ENCODE measurements at regions not wholly inside any gene's neighbourhood (a gene's known extent, or its start where the extent isn't known, plus 50 kb on each side); places are given as distances from the start of the nearest gene placed in this dataset.

- intact Hi-C loops (cut with micrococcal nuclease): loop anchor here (1.0 to 5.0 kb wide), 4 partner anchors 21 to 1696 kb away; a partner anchor contains a TSS
Measured at GRCh38 chr6:26195924-26196845, 109.0 kb downstream of the HFE start.

DNA sequence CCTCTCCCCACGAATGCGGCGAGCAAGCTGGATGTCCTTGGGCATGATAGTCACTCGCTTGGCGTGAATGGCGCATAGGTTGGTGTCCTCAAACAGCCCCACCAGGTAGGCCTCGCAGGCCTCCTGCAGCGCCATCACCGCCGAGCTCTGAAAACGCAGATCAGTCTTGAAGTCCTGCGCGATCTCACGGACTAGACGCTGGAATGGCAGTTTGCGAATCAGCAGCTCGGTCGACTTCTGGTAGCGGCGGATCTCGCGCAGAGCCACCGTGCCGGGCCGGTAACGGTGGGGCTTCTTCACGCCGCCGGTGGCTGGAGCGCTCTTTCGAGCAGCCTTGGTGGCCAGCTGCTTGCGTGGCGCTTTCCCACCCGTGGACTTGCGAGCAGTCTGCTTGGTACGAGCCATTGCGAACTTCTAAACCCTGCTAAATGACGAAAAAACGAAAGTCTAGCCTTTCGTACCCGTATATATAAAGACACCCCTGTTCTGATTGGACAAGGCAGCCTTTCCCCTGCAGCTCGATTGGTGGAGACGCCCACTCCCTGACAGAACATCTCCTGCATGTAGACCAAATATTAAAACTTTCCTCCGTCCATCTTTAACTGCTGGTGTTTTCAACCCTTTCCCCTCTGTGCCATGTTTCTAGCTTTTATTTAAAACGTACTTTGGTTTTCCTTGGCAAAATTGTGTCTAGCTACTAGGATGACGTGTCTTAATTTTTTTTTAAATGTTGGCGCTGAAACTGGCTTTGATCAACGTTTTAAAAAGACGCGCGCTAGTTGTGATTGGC lies 109.8 kb downstream of the HFE start:
- intact Hi-C loops (cut with micrococcal nuclease): loop anchor here (5.0 kb wide), 3 partner anchors 1640 to 1695 kb away; a partner anchor contains a TSS

GRCh38 chr6:26197636-26197932 lies 110.4 kb downstream of the HFE start:
- intact Hi-C loops (cut with micrococcal nuclease): loop anchor here (5.0 kb wide), 3 partner anchors 1640 to 1695 kb away; a partner anchor contains a TSS

DNA sequence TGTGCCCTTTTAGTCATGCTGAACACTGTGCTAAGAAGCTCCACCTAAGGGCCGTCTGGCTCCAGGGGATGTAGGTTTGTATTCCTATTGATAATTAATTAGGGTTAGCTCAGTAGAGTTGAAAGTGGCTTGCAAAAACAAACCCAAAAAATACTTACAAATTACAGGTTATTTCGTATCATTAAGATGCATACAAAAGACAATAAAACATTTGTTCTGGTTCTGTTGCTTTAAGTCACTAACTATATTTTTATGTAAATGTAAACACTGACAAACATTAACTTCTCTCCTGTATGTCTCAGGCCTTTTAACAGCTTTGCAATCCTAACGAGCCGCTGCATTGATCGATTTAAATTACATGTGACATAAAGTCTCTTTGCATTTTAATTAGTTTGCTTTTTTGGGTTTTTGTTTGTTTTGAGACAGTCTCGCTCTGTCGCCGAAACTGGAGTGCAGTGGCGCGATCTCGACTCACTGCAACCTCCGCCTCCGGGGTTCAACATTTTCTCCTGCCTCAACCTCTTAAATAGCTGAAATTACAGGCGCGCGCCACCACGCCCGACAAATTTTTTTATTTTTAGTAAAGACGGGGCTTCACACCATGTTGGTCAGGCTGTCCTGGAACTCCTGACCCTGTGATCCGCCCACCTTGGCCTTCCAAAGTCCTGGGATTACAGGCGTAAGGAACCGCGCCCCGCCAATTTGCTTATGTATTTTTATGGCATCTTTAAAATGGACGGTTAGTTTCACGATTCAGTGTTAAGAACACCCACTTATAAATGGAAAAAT lies 110.9 kb downstream of the HFE start:
- intact Hi-C loops (cut with micrococcal nuclease): loop anchor here (2.0 to 5.0 kb wide), 5 partner anchors 165 to 1694 kb away; a partner anchor contains a TSS

- intact Hi-C loops (cut with micrococcal nuclease): loop anchor here (1.0 to 5.0 kb wide), 12 partner anchors 9 to 1694 kb away; a partner anchor contains a TSS
Measured at GRCh38 chr6:26198722-26199056, 111.5 kb downstream of the HFE start.

DNA sequence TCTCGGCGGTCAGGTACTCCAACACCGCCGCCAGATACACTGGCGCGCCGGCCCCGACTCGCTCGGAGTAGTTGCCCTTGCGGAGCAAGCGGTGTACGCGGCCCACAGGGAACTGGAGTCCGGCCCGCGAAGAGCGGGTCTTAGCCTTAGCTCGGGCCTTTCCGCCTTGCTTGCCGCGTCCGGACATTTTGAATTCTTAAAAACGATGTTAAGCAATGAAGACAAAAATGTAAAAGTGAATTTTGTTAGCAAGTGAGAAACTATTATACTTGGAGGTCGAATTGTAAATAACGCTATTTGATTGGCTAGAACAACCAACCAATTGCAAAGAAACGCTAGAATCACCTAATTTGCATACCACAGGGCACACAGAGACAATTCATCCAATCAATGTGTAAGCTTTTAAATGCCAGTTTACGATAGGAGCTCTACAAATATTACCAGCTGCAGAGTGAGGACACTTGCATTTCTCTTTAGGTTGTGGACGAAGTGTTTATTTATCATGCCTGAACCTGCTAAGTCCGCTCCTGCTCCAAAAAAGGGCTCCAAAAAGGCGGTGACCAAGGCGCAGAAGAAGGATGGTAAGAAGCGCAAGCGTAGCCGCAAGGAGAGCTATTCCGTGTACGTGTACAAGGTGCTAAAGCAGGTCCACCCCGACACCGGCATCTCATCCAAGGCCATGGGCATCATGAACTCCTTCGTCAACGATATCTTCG lies 112.0 kb downstream of the HFE start:
- intact Hi-C loops (cut with micrococcal nuclease): loop anchor here (1.0 to 5.0 kb wide), 12 partner anchors 10 to 1693 kb away; a partner anchor contains a TSS

- intact Hi-C loops (cut with micrococcal nuclease): loop anchor here (1.0 to 5.0 kb wide), 12 partner anchors 11 to 1692 kb away; a partner anchor contains a TSS
Measured at GRCh38 chr6:26199773-26200764, 112.8 kb downstream of the HFE start.

DNA sequence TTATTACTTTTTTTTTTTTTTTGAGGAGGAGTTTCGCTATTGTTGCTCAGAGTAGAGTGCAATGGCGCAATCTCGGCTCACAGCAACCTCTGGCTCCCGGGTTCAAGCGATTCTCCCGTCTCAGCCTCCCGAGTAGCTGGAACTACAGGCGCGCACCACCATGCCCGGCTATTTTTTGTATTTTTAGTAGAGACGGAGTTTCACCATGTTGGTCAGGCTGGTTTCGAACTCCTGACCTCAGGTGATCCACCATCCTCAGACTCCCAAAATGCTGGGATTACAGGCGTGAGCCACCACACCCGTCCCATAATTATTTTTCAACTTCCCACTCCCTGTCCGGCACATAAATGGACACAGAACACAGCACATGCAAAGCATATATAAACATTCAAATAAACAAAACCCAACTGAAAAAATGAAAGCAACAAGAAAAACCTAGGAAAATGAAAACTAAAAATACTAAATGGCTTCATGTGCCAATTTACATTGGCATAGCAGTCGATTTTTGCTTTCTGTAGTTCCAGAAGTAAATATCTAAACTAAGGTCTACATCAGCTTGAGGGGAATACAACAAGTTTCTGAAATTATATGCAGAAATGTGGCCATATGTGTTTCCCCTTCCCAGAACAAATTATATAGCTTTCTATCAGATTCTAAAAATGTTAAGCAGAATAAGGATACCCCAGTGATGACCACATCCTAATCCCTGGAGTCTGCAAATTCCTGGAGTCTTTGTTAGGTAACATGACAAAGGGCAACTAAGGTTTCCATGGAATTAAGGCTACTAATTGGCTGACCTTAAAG lies 113.9 kb downstream of the HFE start:
- intact Hi-C loops (cut with micrococcal nuclease): no loop called here

GRCh38 chr6:26202201-26202611 lies 115.0 kb downstream of the HFE start:
- intact Hi-C loops (cut with micrococcal nuclease): no loop called here

DNA sequence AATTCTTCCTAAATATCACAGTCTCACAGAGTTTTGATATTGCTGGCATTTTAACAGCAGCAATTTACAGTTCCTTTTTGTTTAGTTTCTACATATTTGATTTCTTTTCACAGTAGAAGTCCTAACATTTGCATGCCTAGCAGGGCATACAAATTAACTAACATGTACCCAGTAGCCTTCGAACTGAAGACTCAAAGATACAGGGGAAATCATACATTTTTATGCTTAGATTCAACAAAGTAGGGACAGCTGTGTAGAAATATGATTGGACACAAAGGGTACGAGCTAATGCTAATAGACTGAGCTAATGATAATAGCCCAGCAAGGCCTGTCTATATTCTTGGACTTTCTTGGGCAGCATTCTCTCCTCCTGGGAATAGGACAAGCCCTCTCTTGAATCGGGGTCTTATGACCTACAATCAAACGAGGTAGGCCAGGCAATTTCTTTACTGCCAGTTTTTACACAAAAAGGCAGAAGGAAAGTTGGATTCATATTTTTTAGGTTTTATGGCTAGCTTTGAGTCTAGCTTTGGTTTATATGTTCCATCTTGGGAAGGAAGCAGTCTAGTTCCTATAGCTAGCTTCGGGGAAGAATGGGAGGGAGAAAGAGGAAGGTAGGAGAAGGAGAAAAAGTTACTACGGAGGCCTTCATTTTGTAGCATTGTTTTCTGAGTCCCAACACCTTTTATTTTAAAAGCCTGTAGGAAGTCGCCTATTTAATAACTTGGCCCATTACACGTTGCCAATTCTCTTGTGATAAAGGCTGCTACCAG lies 115.8 kb downstream of the HFE start:
- intact Hi-C loops (cut with micrococcal nuclease): no loop called here

DNA sequence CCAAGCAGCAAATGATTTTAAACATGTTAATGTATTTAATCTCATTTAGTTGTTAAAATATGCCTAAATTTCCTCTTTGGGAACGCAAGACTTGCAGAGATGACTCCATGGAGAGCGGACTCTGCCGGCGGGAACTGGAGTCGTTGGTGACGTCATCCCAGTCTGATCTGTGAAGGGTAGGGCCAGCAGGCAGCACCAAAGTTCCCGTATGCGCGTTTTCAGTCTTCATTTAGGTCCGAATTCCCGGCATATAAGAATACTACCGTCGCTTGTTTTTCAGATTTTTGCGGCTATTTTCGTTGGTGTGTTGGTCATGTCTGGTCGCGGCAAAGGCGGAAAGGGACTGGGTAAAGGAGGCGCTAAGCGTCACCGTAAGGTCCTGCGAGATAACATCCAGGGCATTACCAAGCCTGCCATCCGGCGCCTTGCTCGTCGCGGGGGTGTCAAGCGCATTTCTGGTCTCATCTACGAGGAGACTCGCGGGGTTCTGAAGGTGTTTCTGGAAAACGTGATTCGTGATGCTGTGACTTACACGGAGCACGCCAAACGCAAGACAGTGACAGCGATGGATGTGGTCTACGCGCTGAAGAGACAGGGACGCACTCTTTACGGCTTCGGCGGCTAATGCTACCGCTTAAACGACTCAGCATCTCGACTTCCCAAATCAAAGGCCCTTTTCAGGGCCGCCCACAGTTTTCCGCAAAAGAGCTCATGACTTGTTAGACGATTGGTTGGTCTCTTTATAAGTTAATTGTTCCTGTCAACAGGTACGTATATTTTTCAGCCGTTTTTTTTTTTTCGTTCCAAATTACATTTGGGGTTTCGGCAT lies 117.3 kb downstream of the HFE start:
- intact Hi-C loops (cut with micrococcal nuclease): loop anchor here (1.0 to 2.0 kb wide), 9 partner anchors 12 to 942 kb away; a partner anchor contains a TSS

DNA sequence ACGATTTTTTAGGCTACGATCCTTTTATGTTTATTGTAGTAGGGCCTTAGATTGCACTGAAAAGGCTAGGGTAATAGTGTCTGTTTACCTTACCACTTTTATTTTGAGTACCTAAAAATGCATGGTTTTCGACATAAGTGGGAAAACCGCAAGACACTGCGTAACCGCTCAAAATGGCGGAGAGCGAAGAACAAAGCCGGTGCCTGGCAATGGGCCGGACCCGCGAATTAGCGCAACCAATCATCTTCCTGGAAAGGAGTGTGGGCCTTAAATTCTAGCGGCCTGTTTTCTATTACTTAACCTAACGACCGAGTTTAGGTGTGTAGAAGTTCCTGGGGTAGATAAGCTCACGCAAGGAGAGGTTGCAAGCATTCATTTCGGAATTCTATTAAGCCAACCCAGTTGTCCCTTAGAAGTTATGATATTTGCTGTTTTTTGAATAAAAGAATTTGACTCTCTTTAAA lies 118.0 kb downstream of the HFE start:
- intact Hi-C loops (cut with micrococcal nuclease): loop anchor here (1.0 to 2.0 kb wide), 7 partner anchors 11 to 942 kb away; a partner anchor contains a TSS

GRCh38 chr6:26205625-26206574 lies 118.7 kb downstream of the HFE start:
- intact Hi-C loops (cut with micrococcal nuclease): loop anchor here (1.0 to 2.0 kb wide), 7 partner anchors 10 to 941 kb away; a partner anchor contains a TSS

GRCh38 chr6:26206868-26207801 lies 119.9 kb downstream of the HFE start:
- intact Hi-C loops (cut with micrococcal nuclease): no loop called here

Data from T-helper 1 cell treated with Interleukin-12 subunit alpha and Interleukin-12 subunit beta and Interleukin-4 antibody, amounts not matched to agents 30 ng/mL and 1 ng/mL, for 36 hours (primary cell).